Left ventricle myocardium inferior (tissue), 1 donor: ENCODE measurements at regions not wholly inside any gene's neighbourhood (a gene's known extent, or its start where the extent isn't known, plus 50 kb on each side); places are given as distances from the start of the nearest gene placed in this dataset.

Experiments used
- DNase-seq: peaks from one replicate; pipeline ENCODE4 v3.0.0-alpha.2; 2020
- H3K27ac ChIP-seq: fragments of 200-600 bp; replicated peaks from 2 replicates; pipeline ENCODE4 v1.8.0; 2021
- H3K27me3 ChIP-seq: fragments of 200-600 bp; 2 replicates; pipeline ENCODE4 v1.8.0; 2021; ENCODE audit warnings: low read depth
- H3K36me3 ChIP-seq: fragments of 200-600 bp; 2 replicates; pipeline ENCODE4 v1.8.0; 2021
- H3K4me1 ChIP-seq: fragments of 200-600 bp; 2 replicates; pipeline ENCODE4 v1.8.0; 2021
- H3K4me3 ChIP-seq: fragments of 200-600 bp; 2 replicates; pipeline ENCODE4 v1.8.0; 2021; ENCODE audit warnings: mild to moderate bottlenecking, moderate library complexity
- H3K9me3 ChIP-seq: fragments of 200-600 bp; replicated peaks from 2 replicates; pipeline ENCODE4 v1.8.0; 2021
- CTCF ChIP-seq: fragments of 200-600 bp; IDR thresholded peaks from 2 replicates; pipeline ENCODE4 v1.8.0; 2021; ENCODE audit warnings: antibody characterized with exemption, mild to moderate bottlenecking, borderline replicate concordance
- intact Hi-C: fragments of 100-400 bp; cut with micrococcal nuclease; formaldehyde crosslinking; loops from one replicate; pipeline ENCODE4 v1.11.0; 2022
- donor health status: DM: no; HTN: yes; CAD: no; lungs with severe emphysema.

GRCh38 chr13:77458736-77459135 is 76.8 kb upstream of the SCEL start:
- Histone ChIP-seq H3K27ac (no peak overlapping the region), H3K36me3 (no peaks in the 10 kb centered on the region), H3K4me1 (no peaks in the 10 kb centered on the region), H3K27me3 (peaks cover 11% of the 10 kb centered on the region), H3K4me3 (no peak overlapping the region), H3K9me3 (no peaks in the 10 kb centered on the region)
- no peak for TF ChIP-seq CTCF
- no peak for DNase-seq
- intact Hi-C loops = no loop called here

- Histone ChIP-seq H3K9me3 (no peaks in the 10 kb centered on the region), H3K36me3 (no peaks in the 10 kb centered on the region), H3K4me3 (no peak overlapping the region), H3K27me3 (peaks cover 11% of the 10 kb centered on the region), H3K27ac (no peak overlapping the region), H3K4me1 (no peaks in the 10 kb centered on the region)
- no peak for TF ChIP-seq CTCF
- no peak for DNase-seq
- intact Hi-C loops = no loop called here
Observed at GRCh38 chr13:77457966-77458365, 77.5 kb upstream of the SCEL start.

- Histone ChIP-seq H3K4me1 (no peaks in the 10 kb centered on the region), H3K4me3 (no peak overlapping the region), H3K36me3 (no peaks in the 10 kb centered on the region), H3K9me3 (no peaks in the 10 kb centered on the region), H3K27me3 (peaks cover 11% of the 10 kb centered on the region), H3K27ac (no peak overlapping the region)
- no peak for DNase-seq
- TF ChIP-seq CTCF = no peak
- intact Hi-C loops = no loop called here
Observed at GRCh38 chr13:77456271-77456670, 79.2 kb upstream of the SCEL start.

GRCh38 chr13:77449265-77449664 is 86.2 kb upstream of the SCEL start:
- Histone ChIP-seq H3K4me1 (no peaks in the 10 kb centered on the region), H3K4me3 (no peak overlapping the region), H3K36me3 (no peaks in the 10 kb centered on the region), H3K27me3 (no peaks in the 10 kb centered on the region), H3K27ac (no peak overlapping the region), H3K9me3 (no peaks in the 10 kb centered on the region)
- TF ChIP-seq CTCF = no peak
- intact Hi-C loops = no loop called here
- no peak for DNase-seq

GRCh38 chr13:77448689-77449088 is 86.8 kb upstream of the SCEL start:
- no peak for TF ChIP-seq CTCF
- no peak for DNase-seq
- Histone ChIP-seq H3K27me3 (no peaks in the 10 kb centered on the region), H3K27ac (no peak overlapping the region), H3K4me3 (no peak overlapping the region), H3K36me3 (no peaks in the 10 kb centered on the region), H3K4me1 (no peaks in the 10 kb centered on the region), H3K9me3 (no peaks in the 10 kb centered on the region)
- intact Hi-C loops = no loop called here

- no peaks in the 10 kb centered on the region for H3K4me1 ChIP-seq
- TF ChIP-seq CTCF = no peak
- DNase-seq = no peak
- peaks cover 5% of the 10 kb centered on the region for H3K9me3 ChIP-seq
- intact Hi-C loops = no loop called here
- no peak overlapping the region for H3K4me3 ChIP-seq
- H3K27ac ChIP-seq = no peak overlapping the region
- no peaks in the 10 kb centered on the region for H3K27me3 ChIP-seq
- H3K36me3 ChIP-seq = no peaks in the 10 kb centered on the region
Observed at GRCh38 chr13:77443511-77443910, 92.0 kb upstream of the SCEL start.
